Activated T-helper 17 cell treated with anti-CD3 and anti-CD28 coated beads, Interleukin-2, amount 50 U/mL, for 72 hours (primary cell): ENCODE measurements at regions not wholly inside any gene's neighbourhood (a gene's known extent, or its start where the extent isn't known, plus 50 kb on each side); places are given as distances from the start of the nearest gene placed in this dataset.
"Not testable (repeated sequence)": the region's sequence is repeated elsewhere in the genome, so short reads cannot be mapped to it uniquely, and the experiment has no call there.

Source experiments
- ATAC-seq: fragments of 150-1000 bp; cut with Tn5 transposase; replicated peaks from 2 replicates; pipeline ENCODE4 v1.10.0; 2021; ENCODE audit warnings: mild to moderate bottlenecking, moderate library complexity
- H3K27ac Mint-ChIP-seq: one replicate; pipeline ENCODE4 v1.8.0; 2022; ENCODE audit warnings: mixed read lengths
- H3K27me3 Mint-ChIP-seq: one replicate; pipeline ENCODE4 v1.8.0; 2022; ENCODE audit warnings: mixed read lengths
- H3K36me3 Mint-ChIP-seq: one replicate; pipeline ENCODE4 v1.8.0; 2022; ENCODE audit warnings: low read depth, mild to moderate bottlenecking, mixed read lengths
- H3K4me1 Mint-ChIP-seq: one replicate; pipeline ENCODE4 v1.8.0; 2022; ENCODE audit warnings: mixed read lengths
- H3K4me3 Mint-ChIP-seq: one replicate; pipeline ENCODE4 v1.8.0; 2022; ENCODE audit warnings: mild to moderate bottlenecking, mixed read lengths
- H3K9me3 Mint-ChIP-seq: one replicate; pipeline ENCODE4 v1.8.0; 2022; ENCODE audit warnings: mixed read lengths

DNA sequence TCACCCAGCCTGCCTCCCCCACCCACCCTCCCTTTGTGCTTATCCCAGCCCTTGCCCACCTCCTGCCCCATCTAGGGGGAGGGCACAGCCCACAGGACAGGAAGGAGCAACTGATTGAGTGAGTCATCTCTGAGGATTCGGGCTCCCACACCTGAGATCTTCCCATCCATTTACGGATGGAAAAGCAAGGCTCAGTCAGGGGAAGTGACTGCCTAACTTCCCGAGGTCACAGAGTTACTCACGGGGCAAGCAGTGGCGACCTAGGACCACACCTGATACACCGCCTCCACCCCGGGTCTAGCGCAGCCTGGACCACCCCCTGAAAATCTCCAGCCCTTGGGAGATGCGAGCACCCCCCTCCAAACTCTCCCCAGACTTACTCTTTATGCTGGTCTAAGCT is 131.7 kb downstream of the TNFRSF13B start:
- H3K9me3 Mint-ChIP-seq, H3K27ac Mint-ChIP-seq, H3K27me3 Mint-ChIP-seq, ATAC-seq, H3K4me3 Mint-ChIP-seq, H3K4me1 Mint-ChIP-seq, H3K36me3 Mint-ChIP-seq: not testable (repeated sequence)

DNA sequence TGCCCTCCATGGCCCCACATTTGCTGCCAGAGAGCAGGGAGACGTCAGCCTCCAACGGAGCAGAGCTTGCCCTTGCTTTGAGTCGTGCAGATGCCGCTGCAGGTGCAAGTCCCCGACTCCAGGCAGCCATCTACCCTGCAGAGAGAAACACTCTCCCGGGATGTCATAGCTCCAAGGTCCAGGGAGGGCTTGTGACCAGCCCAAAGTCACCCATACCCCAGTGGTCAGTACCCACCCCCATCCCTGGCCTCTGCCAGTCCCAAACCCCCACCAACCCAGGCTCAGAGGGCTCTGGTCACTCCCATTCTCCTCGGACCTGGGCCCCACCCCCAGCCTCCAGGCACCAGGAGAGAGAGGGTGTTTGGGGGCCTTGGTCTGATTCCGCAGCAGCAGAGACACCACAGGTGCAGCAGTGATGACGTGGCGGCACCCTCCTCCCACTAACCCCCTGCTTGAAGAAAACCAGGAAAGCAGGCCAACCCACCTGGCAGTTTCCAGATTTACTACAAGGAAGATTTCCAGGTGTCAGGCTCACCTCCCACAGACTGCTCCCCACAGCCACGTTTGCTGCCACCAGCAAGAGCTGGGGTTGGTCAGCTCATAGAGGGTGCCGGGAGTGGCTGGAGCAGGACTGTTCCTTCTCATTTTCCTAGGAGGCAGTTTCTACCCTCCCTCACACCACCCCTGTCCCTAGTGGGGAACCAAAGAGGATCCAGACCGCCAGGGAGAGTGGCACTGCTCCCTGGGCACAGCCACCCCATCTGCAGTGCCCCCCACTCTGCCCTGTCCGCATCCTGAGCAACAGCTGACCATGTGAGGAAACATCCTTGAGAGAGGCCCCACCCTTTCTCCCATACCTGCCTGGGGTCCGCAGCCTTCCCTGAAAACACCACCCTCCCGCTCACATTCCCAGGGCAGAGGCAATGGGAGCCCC is 132.4 kb downstream of the TNFRSF13B start:
- not testable (repeated sequence) for H3K27ac Mint-ChIP-seq, ATAC-seq, H3K9me3 Mint-ChIP-seq, H3K4me3 Mint-ChIP-seq, H3K4me1 Mint-ChIP-seq, H3K36me3 Mint-ChIP-seq, H3K27me3 Mint-ChIP-seq

DNA sequence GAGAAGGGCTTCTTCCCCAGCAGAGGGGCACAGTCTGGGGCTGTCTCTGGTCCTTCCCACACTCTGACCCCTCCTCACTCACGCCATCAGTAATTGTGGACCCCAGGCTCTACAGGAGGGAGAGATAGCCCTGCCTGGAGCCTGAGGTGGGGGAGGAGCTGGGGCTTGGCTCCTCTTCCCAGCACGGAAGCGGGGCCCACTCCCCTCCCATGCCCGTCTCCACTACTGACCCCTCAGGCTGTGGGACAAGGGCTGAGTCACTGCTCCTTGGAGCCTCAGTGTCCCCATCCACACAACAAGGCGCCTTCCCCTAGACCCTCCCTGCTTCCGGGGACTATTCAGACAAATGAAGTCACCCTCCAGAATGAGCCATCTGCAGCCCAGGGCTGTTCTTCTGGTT is 133.1 kb downstream of the TNFRSF13B start:
- H3K27me3 Mint-ChIP-seq, H3K4me3 Mint-ChIP-seq, ATAC-seq, H3K36me3 Mint-ChIP-seq, H3K9me3 Mint-ChIP-seq, H3K4me1 Mint-ChIP-seq, H3K27ac Mint-ChIP-seq: not testable (repeated sequence)

DNA sequence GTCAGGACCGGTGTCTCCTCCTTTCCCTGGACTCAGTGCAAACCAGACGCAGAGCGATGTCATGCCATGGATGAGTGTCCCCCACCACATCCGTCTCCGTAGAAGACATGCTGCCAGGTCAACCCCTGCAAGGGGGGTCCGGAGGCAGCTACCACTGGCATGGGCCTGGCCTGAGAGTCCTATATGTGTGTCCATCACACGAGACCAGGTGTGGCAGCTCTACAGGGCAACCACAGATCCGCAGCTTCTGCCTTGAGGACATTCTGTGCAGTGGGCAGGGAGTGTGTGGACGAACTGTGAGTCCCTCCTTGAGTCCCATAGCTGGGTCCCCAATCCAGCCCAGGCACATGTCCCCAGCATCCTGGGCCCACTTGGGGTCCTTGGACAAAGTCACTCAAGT is 133.6 kb downstream of the TNFRSF13B start:
- H3K36me3 Mint-ChIP-seq, H3K27ac Mint-ChIP-seq, H3K4me1 Mint-ChIP-seq, ATAC-seq, H3K4me3 Mint-ChIP-seq, H3K9me3 Mint-ChIP-seq, H3K27me3 Mint-ChIP-seq: not testable (repeated sequence)

DNA sequence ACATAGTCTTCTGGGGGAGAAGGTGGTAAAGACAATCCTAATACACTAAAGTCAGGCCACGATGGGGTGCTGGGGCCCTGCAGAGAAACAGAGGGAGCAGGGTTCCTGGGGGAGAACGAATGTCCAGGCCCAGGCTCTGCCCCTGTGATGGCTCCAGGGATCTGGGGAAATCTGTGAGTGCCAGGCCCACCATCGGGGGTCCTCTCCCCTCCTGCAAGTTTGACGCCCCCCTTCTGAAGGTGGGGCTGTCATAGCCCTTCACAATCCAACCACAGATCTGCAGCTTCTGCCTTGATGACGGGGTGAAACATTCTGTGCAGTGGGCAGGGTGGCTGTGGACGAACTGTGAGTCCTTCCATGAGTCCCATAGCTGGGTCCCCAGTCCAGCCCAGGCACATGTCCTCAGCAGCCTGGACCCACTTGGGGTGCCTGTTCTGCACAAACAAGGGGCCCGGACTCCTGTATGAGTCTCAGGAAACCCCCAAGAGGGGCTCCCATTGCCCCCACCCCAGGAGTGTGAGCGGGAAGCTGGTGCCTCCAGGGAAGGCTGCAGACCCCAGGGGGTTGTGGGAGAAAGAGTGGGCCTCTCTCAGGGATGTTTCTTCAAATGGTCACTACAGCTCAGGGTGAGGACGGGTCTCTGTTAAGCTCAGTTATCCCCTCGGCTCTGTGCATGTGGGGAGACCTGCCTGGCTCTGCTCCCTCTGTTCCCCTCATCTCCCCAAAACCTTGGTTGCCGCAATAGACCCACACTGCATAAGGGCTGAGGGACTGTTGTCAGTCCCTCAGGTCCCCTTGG is 134.3 kb downstream of the TNFRSF13B start:
- not testable (repeated sequence) for H3K36me3 Mint-ChIP-seq, H3K27me3 Mint-ChIP-seq, ATAC-seq, H3K4me1 Mint-ChIP-seq, H3K9me3 Mint-ChIP-seq, H3K27ac Mint-ChIP-seq, H3K4me3 Mint-ChIP-seq

DNA sequence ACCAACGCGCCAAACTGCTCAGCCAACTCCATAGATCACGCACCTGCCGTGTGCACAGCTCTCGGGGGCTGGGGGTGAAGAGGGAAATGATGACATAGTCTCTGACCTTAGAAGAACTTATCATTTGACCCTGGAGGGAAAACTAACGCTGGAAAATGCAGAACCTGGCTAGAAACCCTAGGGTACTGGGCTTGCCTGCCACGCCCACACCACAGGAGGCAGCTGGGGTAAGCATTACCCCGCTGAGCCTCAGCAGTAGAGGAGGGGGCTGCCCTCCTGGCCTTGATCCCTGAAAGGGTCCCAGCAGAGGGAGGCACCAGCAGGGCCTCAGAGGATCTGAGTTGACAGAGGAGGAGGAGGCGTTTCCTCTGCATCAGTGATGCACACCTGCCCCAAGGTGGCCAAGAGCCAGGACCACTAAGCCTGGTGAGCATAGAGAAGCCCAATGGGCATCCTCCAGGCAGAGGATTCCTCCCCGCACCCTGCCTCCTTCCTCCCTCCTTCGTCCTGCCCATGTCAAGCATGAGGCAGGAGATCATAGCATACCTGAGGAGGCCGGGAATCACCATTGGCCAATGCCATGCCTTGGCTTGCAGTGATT is 135.5 kb downstream of the TNFRSF13B start:
- H3K4me3 Mint-ChIP-seq, H3K27me3 Mint-ChIP-seq, H3K9me3 Mint-ChIP-seq, ATAC-seq, H3K4me1 Mint-ChIP-seq, H3K36me3 Mint-ChIP-seq, H3K27ac Mint-ChIP-seq: not testable (repeated sequence)

DNA sequence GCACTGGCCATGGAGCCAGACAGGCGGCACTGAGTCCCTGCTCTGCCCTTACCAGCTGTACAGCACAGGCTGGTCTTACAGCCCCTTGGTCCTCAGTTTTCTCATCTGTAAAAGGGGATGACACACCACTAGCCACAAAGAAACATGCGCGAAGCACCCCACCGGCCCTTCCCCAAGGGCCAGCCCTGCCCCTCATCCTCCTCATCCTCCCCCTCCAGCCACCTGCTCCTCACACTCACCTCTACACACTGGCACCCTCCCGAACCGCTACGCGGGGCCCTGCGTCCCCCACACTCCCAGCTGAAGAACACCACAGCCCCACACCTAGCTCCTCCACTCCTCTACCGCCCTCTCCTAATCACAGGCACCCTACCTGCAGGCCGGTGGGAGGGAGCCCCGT is 138.4 kb downstream of the TNFRSF13B start:
- H3K27me3 Mint-ChIP-seq, ATAC-seq, H3K9me3 Mint-ChIP-seq, H3K4me1 Mint-ChIP-seq, H3K27ac Mint-ChIP-seq, H3K4me3 Mint-ChIP-seq, H3K36me3 Mint-ChIP-seq: not testable (repeated sequence)

DNA sequence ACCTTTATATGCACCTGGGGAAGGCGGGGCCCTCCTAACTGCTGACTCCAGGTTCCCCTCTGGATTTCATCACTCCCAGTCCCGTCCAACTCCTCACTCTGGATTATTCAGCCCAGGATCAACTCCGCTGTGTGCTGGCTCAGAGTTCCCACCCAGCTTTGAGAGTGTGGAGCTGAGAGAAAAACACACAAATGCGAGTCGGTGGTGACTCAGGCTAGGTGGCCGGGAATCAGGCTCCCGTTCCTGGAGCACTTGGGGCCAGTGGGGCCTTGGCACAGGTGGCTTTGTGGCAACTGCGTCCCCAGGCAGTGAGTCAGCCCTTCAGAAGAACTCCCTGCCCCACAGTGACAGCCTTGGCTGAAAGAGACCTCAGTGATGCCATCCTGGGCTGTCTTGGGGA is 139.1 kb downstream of the TNFRSF13B start:
- H3K27me3 Mint-ChIP-seq, ATAC-seq, H3K36me3 Mint-ChIP-seq, H3K27ac Mint-ChIP-seq, H3K4me1 Mint-ChIP-seq, H3K4me3 Mint-ChIP-seq, H3K9me3 Mint-ChIP-seq: not testable (repeated sequence)

DNA sequence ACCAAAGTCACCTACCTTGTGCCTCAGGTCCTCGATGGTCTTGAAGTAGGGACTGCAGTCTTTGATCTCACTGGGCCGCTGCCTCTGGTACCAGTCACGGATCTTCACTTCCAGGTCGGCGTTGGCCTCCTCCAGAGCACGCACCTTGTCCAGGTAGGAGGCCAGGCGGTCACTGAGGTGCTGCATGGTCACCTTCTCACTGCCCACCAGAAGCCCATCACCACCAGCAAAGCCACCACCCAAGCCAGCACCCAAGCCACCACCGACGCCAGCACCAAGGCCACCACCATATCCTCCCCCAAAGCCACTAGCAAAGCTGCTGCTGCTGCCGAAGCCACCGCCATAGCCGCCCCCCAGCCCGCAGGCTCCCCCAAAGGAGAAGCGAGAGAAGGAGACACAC is 139.7 kb downstream of the TNFRSF13B start:
- H3K4me1 Mint-ChIP-seq, ATAC-seq, H3K9me3 Mint-ChIP-seq, H3K36me3 Mint-ChIP-seq, H3K4me3 Mint-ChIP-seq, H3K27me3 Mint-ChIP-seq, H3K27ac Mint-ChIP-seq: not testable (repeated sequence)

DNA sequence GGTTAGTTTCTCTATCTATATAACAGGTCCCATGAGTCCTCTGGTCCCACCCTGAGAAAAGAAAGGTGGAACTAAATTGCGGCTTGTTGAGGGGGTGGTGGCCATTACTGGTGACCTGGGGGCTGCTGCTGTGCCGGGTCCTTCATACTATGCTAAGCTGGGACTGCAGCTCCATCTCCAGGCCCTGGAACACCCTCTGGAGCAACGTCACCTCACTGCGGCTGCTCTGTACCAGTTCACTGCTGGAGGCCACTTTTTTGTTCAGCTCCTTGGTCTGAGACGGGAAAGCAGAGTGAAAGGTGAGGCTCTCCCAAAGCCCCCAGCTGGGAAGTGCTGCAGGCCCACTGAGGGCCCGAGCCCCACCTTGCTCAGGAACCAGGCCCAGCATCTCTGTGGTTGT is 140.7 kb downstream of the CCDC144A start:
- H3K36me3 Mint-ChIP-seq, H3K4me3 Mint-ChIP-seq, H3K27ac Mint-ChIP-seq, H3K27me3 Mint-ChIP-seq, H3K4me1 Mint-ChIP-seq, ATAC-seq, H3K9me3 Mint-ChIP-seq: not testable (repeated sequence)

DNA sequence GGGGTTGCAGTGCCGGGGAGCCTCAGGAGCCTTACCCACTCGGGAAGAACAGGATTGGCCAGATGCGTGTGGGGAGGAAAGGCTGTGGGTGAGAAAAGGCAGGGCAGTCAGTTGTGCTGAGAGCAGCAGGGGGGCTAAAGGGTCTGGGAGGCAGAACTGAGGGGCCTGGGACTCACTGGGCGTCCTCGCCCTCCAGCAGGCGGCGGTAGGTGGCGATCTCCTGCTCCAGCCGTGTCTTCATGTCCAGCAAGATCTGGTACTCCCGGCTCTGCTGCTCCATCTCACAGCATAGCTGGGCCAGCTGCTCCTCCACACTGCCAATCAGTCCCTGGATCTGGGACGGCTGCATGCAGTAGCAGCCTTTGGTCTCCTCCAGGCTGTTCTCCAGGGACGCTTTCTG is 140.2 kb downstream of the CCDC144A start:
- not testable (repeated sequence) for ATAC-seq, H3K27ac Mint-ChIP-seq, H3K4me3 Mint-ChIP-seq, H3K36me3 Mint-ChIP-seq, H3K9me3 Mint-ChIP-seq, H3K4me1 Mint-ChIP-seq, H3K27me3 Mint-ChIP-seq
